Right kidney (tissue), 1 donor: ENCODE measurements at regions not wholly inside any gene's neighbourhood (a gene's known extent, or its start where the extent isn't known, plus 50 kb on each side); places are given as distances from the start of the nearest gene placed in this dataset.
A peak's percentile ranks its signal among the peaks of the same experiment; 100 is the strongest.

Experiments used
- DNase-seq: peaks from one replicate; pipeline ENCODE4 v3.0.0-alpha.2; 2016

- no peak for DNase-seq
Observed at GRCh38 chr2:9105601-9106337, 100.8 kb upstream of the ASAP2 start.

GRCh38 chr2:9103663-9104277, 100.3 kb upstream of the MBOAT2 start:
- DNase-seq, result no peak

GRCh38 chr2:9102861-9103662, 99.6 kb upstream of the MBOAT2 start:
- peak; percentile 44 for DNase-seq

GRCh38 chr2:9101763-9102425, 98.4 kb upstream of the MBOAT2 start:
- DNase-seq, result no peak

- no peak for DNase-seq
Observed at GRCh38 chr2:9100080-9100876, 96.8 kb upstream of the MBOAT2 start.

GRCh38 chr2:9099341-9099751, 95.9 kb upstream of the MBOAT2 start:
- DNase-seq, result no peak

GRCh38 chr2:9097892-9098291, 94.4 kb upstream of the MBOAT2 start:
- DNase-seq, result no peak

GRCh38 chr2:9097239-9097638, 93.8 kb upstream of the MBOAT2 start:
- no peak for DNase-seq

- DNase-seq, result no peak
Observed at GRCh38 chr2:9096761-9097160, 93.3 kb upstream of the MBOAT2 start.

GRCh38 chr2:9095690-9096089, 92.2 kb upstream of the MBOAT2 start:
- no peak for DNase-seq

- DNase-seq, result no peak
Observed at GRCh38 chr2:9095226-9095625, 91.7 kb upstream of the MBOAT2 start.

GRCh38 chr2:9094117-9094516, 90.6 kb upstream of the MBOAT2 start:
- DNase-seq, result no peak

- DNase-seq, result no peak
Observed at GRCh38 chr2:9093324-9093723, 89.8 kb upstream of the MBOAT2 start.

- DNase-seq, result no peak
Observed at GRCh38 chr2:9092383-9093282, 89.1 kb upstream of the MBOAT2 start.

GRCh38 chr2:9091811-9092210, 88.3 kb upstream of the MBOAT2 start:
- DNase-seq, result no peak

GRCh38 chr2:9089831-9090230, 86.3 kb upstream of the MBOAT2 start:
- DNase-seq, result no peak

- no peak for DNase-seq
Observed at GRCh38 chr2:9087121-9087681, 83.7 kb upstream of the MBOAT2 start.

- no peak for DNase-seq
Observed at GRCh38 chr2:9086465-9086864, 83.0 kb upstream of the MBOAT2 start.

- DNase-seq, result no peak
Observed at GRCh38 chr2:9085353-9085752, 81.9 kb upstream of the MBOAT2 start.

- DNase-seq, result no peak
Observed at GRCh38 chr2:9083287-9083686, 79.8 kb upstream of the MBOAT2 start.

GRCh38 chr2:9082158-9082557, 78.7 kb upstream of the MBOAT2 start:
- no peak for DNase-seq
